HG03103 (cell line): ENCODE measurements at regions not wholly inside any gene's neighbourhood (a gene's known extent, or its start where the extent isn't known, plus 50 kb on each side); places are given as distances from the start of the nearest gene placed in this dataset.

Experiments
- ATAC-seq: cut with Tn5 transposase; IDR thresholded peaks from one replicate; pipeline ENCODE4 v1.9.1; 2021; ENCODE audit warnings: low read depth; ENCODE audit not compliant: unreplicated experiment

- ATAC-seq: no peak
Measured at GRCh38 chr20:17840423-17840822, 128.2 kb downstream of the SNX5 start.

GRCh38 chr20:17838921-17839320 lies 129.7 kb downstream of the SNX5 start:
- ATAC-seq: no peak

GRCh38 chr20:17837179-17837578 lies 131.4 kb downstream of the SNX5 start:
- ATAC-seq: no peak

- no peak for ATAC-seq
Measured at GRCh38 chr20:17836303-17836861, 132.2 kb downstream of the SNX5 start.

GRCh38 chr20:17835934-17836300 lies 132.7 kb downstream of the SNX5 start:
- ATAC-seq: no peak

- no peak for ATAC-seq
Measured at GRCh38 chr20:17835240-17835933, 133.2 kb downstream of the SNX5 start.

- ATAC-seq: no peak
Measured at GRCh38 chr20:17834804-17835203, 133.8 kb downstream of the SNX5 start.

GRCh38 chr20:17833036-17833674 lies 133.4 kb downstream of the BANF2 start:
- no peak for ATAC-seq

- no peak for ATAC-seq
Measured at GRCh38 chr20:17832236-17832915, 132.6 kb downstream of the BANF2 start.

GRCh38 chr20:17828598-17829144 lies 128.9 kb downstream of the BANF2 start:
- no peak for ATAC-seq

- no peak for ATAC-seq
Measured at GRCh38 chr20:17827759-17828559, 128.2 kb downstream of the BANF2 start.

GRCh38 chr20:17827079-17827478 lies 127.3 kb downstream of the BANF2 start:
- ATAC-seq: no peak

- peak; percentile 86 for ATAC-seq
Measured at GRCh38 chr20:17825960-17826843, 126.4 kb downstream of the BANF2 start.

- ATAC-seq: no peak
Measured at GRCh38 chr20:17825252-17825959, 125.6 kb downstream of the BANF2 start.

GRCh38 chr20:17824676-17825251 lies 125.0 kb downstream of the BANF2 start:
- ATAC-seq: no peak

GRCh38 chr20:17823409-17824144 lies 123.8 kb downstream of the BANF2 start:
- ATAC-seq: no peak

GRCh38 chr20:17822540-17823408 lies 123.0 kb downstream of the BANF2 start:
- ATAC-seq: no peak
